GM13977 (cell line): ENCODE measurements at regions not wholly inside any gene's neighbourhood (a gene's known extent, or its start where the extent isn't known, plus 50 kb on each side); places are given as distances from the start of the nearest gene placed in this dataset.

Source experiments
- DNase-seq: peaks from one replicate; pipeline ENCODE4 v3.0.0; 2012; ENCODE audit warnings: low spot score
- in situ Hi-C: fragments of 300-500 bp; cut with MboI; formaldehyde crosslinking; loops from one replicate; pipeline ENCODE4 v1.12.0; 2022; ENCODE audit warnings: low sequenced_read_pairs, low pct_unique_long_range_greater_than_20kb, mixed read lengths, inconsistent platforms; ENCODE audit not compliant: unreplicated experiment
- TF ChIP-seq, protein P1 (sequence below): IDR thresholded peaks from 2 replicates; pipeline ENCODE4 v1.5.1; 2012; ENCODE audit warnings: mild to moderate bottlenecking, control low read depth; ENCODE audit not compliant: insufficient read depth; ENCODE audit errors: extremely low read depth, missing control alignments

- peak; percentile 33 for DNase-seq
- TF ChIP-seq, protein P1, sequence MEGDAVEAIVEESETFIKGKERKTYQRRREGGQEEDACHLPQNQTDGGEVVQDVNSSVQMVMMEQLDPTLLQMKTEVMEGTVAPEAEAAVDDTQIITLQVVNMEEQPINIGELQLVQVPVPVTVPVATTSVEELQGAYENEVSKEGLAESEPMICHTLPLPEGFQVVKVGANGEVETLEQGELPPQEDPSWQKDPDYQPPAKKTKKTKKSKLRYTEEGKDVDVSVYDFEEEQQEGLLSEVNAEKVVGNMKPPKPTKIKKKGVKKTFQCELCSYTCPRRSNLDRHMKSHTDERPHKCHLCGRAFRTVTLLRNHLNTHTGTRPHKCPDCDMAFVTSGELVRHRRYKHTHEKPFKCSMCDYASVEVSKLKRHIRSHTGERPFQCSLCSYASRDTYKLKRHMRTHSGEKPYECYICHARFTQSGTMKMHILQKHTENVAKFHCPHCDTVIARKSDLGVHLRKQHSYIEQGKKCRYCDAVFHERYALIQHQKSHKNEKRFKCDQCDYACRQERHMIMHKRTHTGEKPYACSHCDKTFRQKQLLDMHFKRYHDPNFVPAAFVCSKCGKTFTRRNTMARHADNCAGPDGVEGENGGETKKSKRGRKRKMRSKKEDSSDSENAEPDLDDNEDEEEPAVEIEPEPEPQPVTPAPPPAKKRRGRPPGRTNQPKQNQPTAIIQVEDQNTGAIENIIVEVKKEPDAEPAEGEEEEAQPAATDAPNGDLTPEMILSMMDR = no peak
- in situ Hi-C loops = no loop called here
Measured at GRCh38 chr1:219988387-219988786, 57.9 kb downstream of the EPRS1 start.

DNA sequence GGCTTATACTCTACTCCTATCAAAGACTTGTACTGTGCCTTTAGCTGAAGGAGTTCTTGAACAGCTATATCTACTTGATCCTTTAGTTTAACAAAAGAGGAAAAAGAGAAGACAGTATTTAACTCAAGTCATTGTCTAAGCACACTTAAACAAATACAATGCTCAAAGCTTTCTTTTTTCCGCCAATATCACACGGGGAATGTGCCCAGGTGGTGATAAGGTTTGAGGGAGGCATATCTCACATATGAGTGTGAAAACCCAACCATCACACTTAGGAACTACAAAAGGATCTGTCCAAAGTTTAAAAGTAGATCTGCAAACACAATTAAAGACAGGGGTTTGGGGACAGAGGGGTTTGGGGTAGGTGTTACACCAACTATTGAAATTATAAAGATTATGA lies 59.0 kb upstream of the SLC30A10 start:
- DNase-seq = no peak
- TF ChIP-seq, protein P1 = no peak
- in situ Hi-C loops = no loop called here

GRCh38 chr1:219985169-219985568 lies 56.8 kb upstream of the SLC30A10 start:
- in situ Hi-C loops = no loop called here
- TF ChIP-seq, protein P1 = no peak
- DNase-seq = no peak
